Fibroblast of skin of left biceps (primary cell): ENCODE measurements at regions not wholly inside any gene's neighbourhood (a gene's known extent, or its start where the extent isn't known, plus 50 kb on each side); places are given as distances from the start of the nearest gene placed in this dataset.

Source experiments
- DNase-seq, 2 experiments: peaks; one replicate each; pipeline ENCODE4 v3.0.0-alpha.2; 2013; ENCODE audit warnings: low read depth in 2 of 2

GRCh38 chr4:138964716-138965426 is 50.7 kb upstream of the NOCT start:
- DNase-seq = no peak

GRCh38 chr4:138963412-138963811 is 52.2 kb upstream of the NOCT start:
- DNase-seq = no peak

GRCh38 chr4:138961664-138962063 is 53.9 kb upstream of the NOCT start:
- DNase-seq = no peak

- no peak for DNase-seq
Measured at GRCh38 chr4:138961129-138961528, 54.5 kb upstream of the NOCT start.

- no peak for DNase-seq
Measured at GRCh38 chr4:138960175-138960710, 55.3 kb upstream of the NOCT start.

- no peak for DNase-seq
Measured at GRCh38 chr4:138959097-138959815, 56.3 kb upstream of the NOCT start.

GRCh38 chr4:138958519-138958918 is 57.1 kb upstream of the NOCT start:
- DNase-seq = no peak

- no peak for DNase-seq
Measured at GRCh38 chr4:138957302-138957701, 58.3 kb upstream of the NOCT start.

- DNase-seq = no peak
Measured at GRCh38 chr4:138954428-138954827, 61.2 kb upstream of the NOCT start.

- peak; percentile 89 to 91 for DNase-seq
Measured at GRCh38 chr4:138953961-138954371, 61.6 kb upstream of the NOCT start.

- no peak for DNase-seq
Measured at GRCh38 chr4:138952411-138952810, 63.2 kb upstream of the NOCT start.

- no peak for DNase-seq
Measured at GRCh38 chr4:138951764-138952163, 63.8 kb upstream of the NOCT start.

GRCh38 chr4:138949866-138950265 is 65.7 kb upstream of the NOCT start:
- no peak for DNase-seq

GRCh38 chr4:138948918-138949317 is 66.7 kb upstream of the NOCT start:
- no peak for DNase-seq

- DNase-seq = no peak
Measured at GRCh38 chr4:138946306-138946705, 69.3 kb upstream of the NOCT start.

GRCh38 chr4:138945840-138946239 is 69.7 kb upstream of the NOCT start:
- no peak for DNase-seq

GRCh38 chr4:138945401-138945800 is 70.2 kb upstream of the NOCT start:
- DNase-seq = no peak

GRCh38 chr4:138943893-138944292 is 71.7 kb upstream of the NOCT start:
- DNase-seq = no peak

GRCh38 chr4:138941037-138941436 is 74.5 kb upstream of the NOCT start:
- no peak for DNase-seq

GRCh38 chr4:138939960-138940359 is 75.6 kb upstream of the NOCT start:
- DNase-seq = no peak

GRCh38 chr4:138938366-138938690 is 77.3 kb upstream of the NOCT start:
- peak in 1 of 2 experiments; percentile 26 for DNase-seq

GRCh38 chr4:138935135-138935807 is 80.3 kb upstream of the NOCT start:
- DNase-seq = no peak

GRCh38 chr4:138927072-138927471 is 88.5 kb upstream of the NOCT start:
- no peak for DNase-seq
